GM12864 (cell line): ENCODE measurements at regions not wholly inside any gene's neighbourhood (a gene's known extent, or its start where the extent isn't known, plus 50 kb on each side); places are given as distances from the start of the nearest gene placed in this dataset.
A peak's percentile ranks its signal among the peaks of the same experiment; 100 is the strongest.
"Not testable (repeated sequence)": the region's sequence is repeated elsewhere in the genome, so short reads cannot be mapped to it uniquely, and the experiment has no call there.

Experiments used
- DNase-seq: peaks from one replicate; pipeline ENCODE4 v3.0.0-alpha.2; 2011; ENCODE audit warnings: low read depth
- H3K4me3 ChIP-seq: 2 replicates; pipeline ENCODE4 v1.5.1; 2011; ENCODE audit warnings: mild to moderate bottlenecking, low read depth, low read length, control low read depth
- TF ChIP-seq, protein P1 (sequence below): IDR thresholded peaks from 2 replicates; pipeline ENCODE4 v1.5.1; 2011; ENCODE audit warnings: low read depth, mild to moderate bottlenecking, moderate library complexity, low read length, control low read depth, inconsistent platforms; ENCODE audit errors: missing control alignments

DNA sequence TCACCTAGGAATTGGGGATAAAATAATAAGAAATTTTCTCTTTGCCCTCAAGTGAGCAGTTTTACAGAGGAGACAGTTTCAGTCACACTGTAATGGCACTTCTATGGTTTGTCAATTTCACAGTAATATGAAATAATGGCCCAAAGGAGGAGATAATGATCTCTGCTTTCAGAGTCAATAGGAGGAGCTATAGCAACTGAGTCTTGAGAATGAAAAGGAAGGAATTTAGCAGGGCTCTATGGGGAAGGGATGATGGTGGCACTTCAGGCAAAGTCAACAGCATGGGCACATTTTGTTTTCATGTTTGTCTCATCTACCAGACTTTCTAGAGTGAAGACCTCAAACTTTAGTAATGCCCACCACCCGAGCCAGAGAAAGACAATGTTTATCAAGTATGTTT lies 138.3 kb upstream of the HMGN3 start:
- DNase-seq = no peak
- TF ChIP-seq, protein P1, sequence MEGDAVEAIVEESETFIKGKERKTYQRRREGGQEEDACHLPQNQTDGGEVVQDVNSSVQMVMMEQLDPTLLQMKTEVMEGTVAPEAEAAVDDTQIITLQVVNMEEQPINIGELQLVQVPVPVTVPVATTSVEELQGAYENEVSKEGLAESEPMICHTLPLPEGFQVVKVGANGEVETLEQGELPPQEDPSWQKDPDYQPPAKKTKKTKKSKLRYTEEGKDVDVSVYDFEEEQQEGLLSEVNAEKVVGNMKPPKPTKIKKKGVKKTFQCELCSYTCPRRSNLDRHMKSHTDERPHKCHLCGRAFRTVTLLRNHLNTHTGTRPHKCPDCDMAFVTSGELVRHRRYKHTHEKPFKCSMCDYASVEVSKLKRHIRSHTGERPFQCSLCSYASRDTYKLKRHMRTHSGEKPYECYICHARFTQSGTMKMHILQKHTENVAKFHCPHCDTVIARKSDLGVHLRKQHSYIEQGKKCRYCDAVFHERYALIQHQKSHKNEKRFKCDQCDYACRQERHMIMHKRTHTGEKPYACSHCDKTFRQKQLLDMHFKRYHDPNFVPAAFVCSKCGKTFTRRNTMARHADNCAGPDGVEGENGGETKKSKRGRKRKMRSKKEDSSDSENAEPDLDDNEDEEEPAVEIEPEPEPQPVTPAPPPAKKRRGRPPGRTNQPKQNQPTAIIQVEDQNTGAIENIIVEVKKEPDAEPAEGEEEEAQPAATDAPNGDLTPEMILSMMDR = no peak
- no peak overlapping the region for H3K4me3 ChIP-seq

GRCh38 chr6:79369026-79369425 lies 134.5 kb upstream of the HMGN3 start:
- TF ChIP-seq, protein P1 = no peak
- no peak overlapping the region for H3K4me3 ChIP-seq
- no peak for DNase-seq

- not testable (repeated sequence) for H3K4me3 ChIP-seq, DNase-seq
Observed at GRCh38 chr6:79363441-79363840, 129.0 kb upstream of the HMGN3 start.

DNA sequence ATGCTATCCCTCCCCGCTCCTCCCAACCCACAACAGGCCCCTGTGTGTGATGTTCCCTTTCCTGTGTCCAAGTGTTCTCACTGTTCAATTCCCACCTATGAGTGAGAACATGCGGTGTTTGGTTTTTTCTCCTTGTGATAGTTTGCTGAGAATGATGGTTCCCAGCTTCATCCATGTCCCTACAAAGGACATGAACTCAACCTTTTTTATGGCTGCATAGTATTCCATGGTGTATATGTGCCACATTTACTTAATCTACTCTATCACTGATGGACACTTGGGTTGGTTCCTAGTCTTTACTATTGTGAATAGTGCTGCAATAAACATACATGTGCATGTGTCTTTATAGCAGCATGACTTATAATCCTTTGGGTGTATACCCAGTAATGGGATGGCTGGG lies 126.6 kb upstream of the HMGN3 start:
- H3K4me3 ChIP-seq, DNase-seq: not testable (repeated sequence)

- no peak overlapping the region for H3K4me3 ChIP-seq
- TF ChIP-seq, protein P1 = no peak
Observed at GRCh38 chr6:79353226-79353625, 118.7 kb upstream of the HMGN3 start.

GRCh38 chr6:79338493-79338892 lies 104.0 kb upstream of the HMGN3 start:
- TF ChIP-seq, protein P1 = no peak

More at GRCh38 chr6:79353226-79353625, 118.7 kb upstream of the HMGN3 start:
- DNase-seq = no peak

GRCh38 chr6:79335133-79335674 lies 100.7 kb upstream of the HMGN3 start:
- TF ChIP-seq, protein P1 = no peak
- DNase-seq = peak; percentile 59
- H3K4me3 ChIP-seq = no peak overlapping the region

More at GRCh38 chr6:79338493-79338892, 104.0 kb upstream of the HMGN3 start:
- DNase-seq = no peak
- no peak overlapping the region for H3K4me3 ChIP-seq

DNA sequence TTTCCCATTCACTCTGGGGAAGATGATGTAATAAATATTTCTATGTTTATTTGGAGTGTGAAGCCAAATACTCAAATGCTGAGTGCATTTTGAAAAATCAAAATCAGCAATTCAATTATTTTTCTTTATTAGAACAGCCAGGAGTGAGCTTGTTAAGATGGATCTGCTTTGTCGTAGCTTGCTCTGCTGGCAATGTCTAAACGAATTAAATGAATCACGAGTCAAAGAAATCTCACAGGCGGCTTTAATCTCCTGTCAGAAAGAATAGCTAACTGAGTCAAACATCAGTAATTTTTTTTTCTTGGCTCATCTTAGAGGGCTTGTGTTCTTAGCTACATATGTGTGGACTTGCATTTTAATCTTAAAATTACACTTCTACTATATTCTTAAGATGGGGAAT lies 100.2 kb upstream of the HMGN3 start:
- TF ChIP-seq, protein P1 = no peak
- no peak overlapping the region for H3K4me3 ChIP-seq
- DNase-seq = no peak
